NT2/D1 (cell line): ENCODE measurements at regions not wholly inside any gene's neighbourhood (a gene's known extent, or its start where the extent isn't known, plus 50 kb on each side); places are given as distances from the start of the nearest gene placed in this dataset.

Experiments
- DNase-seq: peaks from one replicate; pipeline ENCODE4 v3.0.0-alpha.2; 2011; ENCODE audit warnings: low read depth, low spot score
- H3K27me3 ChIP-seq: 2 replicates; pipeline ENCODE4 v1.6.0; 2011; ENCODE audit warnings: mild to moderate bottlenecking; ENCODE audit not compliant: insufficient read length, insufficient read depth
- H3K36me3 ChIP-seq: 2 replicates; pipeline ENCODE4 v1.6.1; 2011; ENCODE audit warnings: mild to moderate bottlenecking, low read length, mixed read lengths; ENCODE audit not compliant: insufficient read depth, insufficient read length
- H3K4me1 ChIP-seq: 2 replicates; pipeline ENCODE4 v1.5.1; 2011; ENCODE audit not compliant: insufficient read depth, insufficient read length
- H3K4me3 ChIP-seq: 2 replicates; pipeline ENCODE4 v1.5.1; 2011; ENCODE audit warnings: low read depth; ENCODE audit not compliant: insufficient read length
- H3K9ac ChIP-seq: 2 replicates; pipeline ENCODE4 v1.6.0; 2011; ENCODE audit warnings: low read depth; ENCODE audit not compliant: insufficient read length
- H3K9me3 ChIP-seq: 2 replicates; pipeline ENCODE4 v1.5.1; 2011; ENCODE audit warnings: mild to moderate bottlenecking, low read length; ENCODE audit not compliant: insufficient read depth
- SUZ12 ChIP-seq: IDR thresholded peaks from 2 replicates; pipeline ENCODE4 v1.6.1; 2011; ENCODE audit not compliant: insufficient read length, insufficient read depth; ENCODE audit errors: extremely low read depth
- YY1 ChIP-seq: IDR thresholded peaks from 2 replicates; pipeline ENCODE4 v1.6.1; 2011; ENCODE audit not compliant: insufficient read length, insufficient read depth
- ZNF274 ChIP-seq: IDR thresholded peaks from 2 replicates; pipeline ENCODE4 v1.6.1; 2011; ENCODE audit warnings: mild to moderate bottlenecking, low read depth, low read length

GRCh38 chrX:150282953-150283352, 80.2 kb upstream of the MAMLD1 start:
- no peak for TF ChIP-seq SUZ12
- no peak for TF ChIP-seq ZNF274
- no peak for TF ChIP-seq YY1
- Histone ChIP-seq H3K36me3 (no peaks in the 10 kb centered on the region), H3K9ac (no peak overlapping the region), H3K4me1 (no peaks in the 10 kb centered on the region), H3K4me3 (no peak overlapping the region), H3K9me3 (no peaks in the 10 kb centered on the region), H3K27me3 (no peaks in the 10 kb centered on the region)
- DNase-seq: no peak

GRCh38 chrX:150291014-150291413, 72.1 kb upstream of the MAMLD1 start:
- no peak overlapping the region for H3K4me3 ChIP-seq
- H3K27me3 ChIP-seq: no peaks in the 10 kb centered on the region
- no peaks in the 10 kb centered on the region for H3K36me3 ChIP-seq
- H3K9me3 ChIP-seq: no peaks in the 10 kb centered on the region
- TF ChIP-seq YY1: no peak
- no peak for TF ChIP-seq SUZ12
- no peak for TF ChIP-seq ZNF274
- no peak for DNase-seq
- no peaks in the 10 kb centered on the region for H3K4me1 ChIP-seq
- H3K9ac ChIP-seq: no peak overlapping the region

GRCh38 chrX:150293311-150294013, 69.7 kb upstream of the MAMLD1 start:
- H3K27me3 ChIP-seq: no peaks in the 10 kb centered on the region
- no peak overlapping the region for H3K9ac ChIP-seq
- no peaks in the 10 kb centered on the region for H3K36me3 ChIP-seq
- no peak for DNase-seq
- no peaks in the 10 kb centered on the region for H3K9me3 ChIP-seq
- no peak for TF ChIP-seq YY1
- no peak overlapping the region for H3K4me3 ChIP-seq
- H3K4me1 ChIP-seq: no peaks in the 10 kb centered on the region

GRCh38 chrX:150298841-150299551, 64.1 kb upstream of the MAMLD1 start:
- TF ChIP-seq YY1 (no peak), ZNF274 (no peak), SUZ12 (no peak)

GRCh38 chrX:150299579-150299978, 63.5 kb upstream of the MAMLD1 start:
- Histone ChIP-seq H3K9me3 (no peaks in the 10 kb centered on the region), H3K36me3 (no peaks in the 10 kb centered on the region), H3K4me1 (no peaks in the 10 kb centered on the region), H3K9ac (no peak overlapping the region), H3K27me3 (no peaks in the 10 kb centered on the region), H3K4me3 (no peak overlapping the region)
- TF ChIP-seq ZNF274 (no peak), SUZ12 (no peak), YY1 (no peak)
- DNase-seq: no peak

More at GRCh38 chrX:150298841-150299551, 64.1 kb upstream of the MAMLD1 start:
- H3K27me3 ChIP-seq: no peaks in the 10 kb centered on the region
- no peak for DNase-seq
- no peaks in the 10 kb centered on the region for H3K4me1 ChIP-seq
- H3K36me3 ChIP-seq: no peaks in the 10 kb centered on the region
- no peak overlapping the region for H3K9ac ChIP-seq
- no peaks in the 10 kb centered on the region for H3K9me3 ChIP-seq
- H3K4me3 ChIP-seq: no peak overlapping the region

GRCh38 chrX:150303386-150304097, 59.6 kb upstream of the MAMLD1 start:
- H3K9me3 ChIP-seq: no peaks in the 10 kb centered on the region

GRCh38 chrX:150306002-150306401, 57.1 kb upstream of the MAMLD1 start:
- no peaks in the 10 kb centered on the region for H3K4me1 ChIP-seq
- H3K9me3 ChIP-seq: no peaks in the 10 kb centered on the region
- no peaks in the 10 kb centered on the region for H3K36me3 ChIP-seq
- TF ChIP-seq ZNF274 (no peak), SUZ12 (no peak), YY1 (no peak)
- no peaks in the 10 kb centered on the region for H3K27me3 ChIP-seq
- H3K9ac ChIP-seq: no peak overlapping the region
- H3K4me3 ChIP-seq: no peak overlapping the region
- no peak for DNase-seq

More at GRCh38 chrX:150303386-150304097, 59.6 kb upstream of the MAMLD1 start:
- no peaks in the 10 kb centered on the region for H3K27me3 ChIP-seq
- no peaks in the 10 kb centered on the region for H3K4me1 ChIP-seq
- no peak overlapping the region for H3K9ac ChIP-seq
- no peak for TF ChIP-seq SUZ12
- no peak for DNase-seq
- no peaks in the 10 kb centered on the region for H3K36me3 ChIP-seq
- H3K4me3 ChIP-seq: no peak overlapping the region
